ENCODE measurements at regions not wholly inside any gene's neighbourhood (a gene's known extent, or its start where the extent isn't known, plus 50 kb on each side); places are given as distances from the start of the nearest gene placed in this dataset.

GRCh38 chr10:123502983-123503382, 163.2 kb upstream of the GPR26 start:
- DNase-seq = no peak

- no peak for DNase-seq
Observed at GRCh38 chr10:123506455-123506854, 159.7 kb upstream of the GPR26 start.

GRCh38 chr10:123507298-123507697, 158.9 kb upstream of the GPR26 start:
- no peak for DNase-seq

- no peak for DNase-seq
Observed at GRCh38 chr10:123509338-123509737, 156.8 kb upstream of the GPR26 start.

- no peak for DNase-seq
Observed at GRCh38 chr10:123512901-123513775, 153.0 kb upstream of the GPR26 start.

- DNase-seq = no peak
Observed at GRCh38 chr10:123513870-123514269, 152.3 kb upstream of the GPR26 start.

GRCh38 chr10:123514996-123515395, 151.2 kb upstream of the GPR26 start:
- DNase-seq = no peak

- DNase-seq = no peak
Observed at GRCh38 chr10:123515661-123516060, 150.5 kb upstream of the GPR26 start.

GRCh38 chr10:123516291-123516690, 149.9 kb upstream of the GPR26 start:
- DNase-seq = no peak

GRCh38 chr10:123517426-123517825, 148.7 kb upstream of the GPR26 start:
- no peak for DNase-seq

- no peak for DNase-seq
Observed at GRCh38 chr10:123517901-123518300, 148.3 kb upstream of the GPR26 start.

- DNase-seq = no peak
Observed at GRCh38 chr10:123518765-123519164, 147.4 kb upstream of the GPR26 start.

GRCh38 chr10:123519861-123520260, 146.3 kb upstream of the GPR26 start:
- no peak for DNase-seq

- no peak for DNase-seq
Observed at GRCh38 chr10:123521076-123521475, 145.1 kb upstream of the GPR26 start.

- DNase-seq = no peak
Observed at GRCh38 chr10:123521556-123521955, 144.6 kb upstream of the GPR26 start.

- no peak for DNase-seq
Observed at GRCh38 chr10:123522702-123523312, 143.3 kb upstream of the GPR26 start.

- DNase-seq = no peak
Observed at GRCh38 chr10:123523833-123524232, 142.3 kb upstream of the GPR26 start.

GRCh38 chr10:123526356-123527064, 139.6 kb upstream of the GPR26 start:
- no peak for DNase-seq

- DNase-seq = no peak
Observed at GRCh38 chr10:123527151-123527550, 139.0 kb upstream of the GPR26 start.

GRCh38 chr10:123529146-123529760, 136.9 kb upstream of the GPR26 start:
- DNase-seq = no peak

- no peak for DNase-seq
Observed at GRCh38 chr10:123530166-123530870, 135.8 kb upstream of the GPR26 start.

GRCh38 chr10:123535386-123535785, 130.8 kb upstream of the GPR26 start:
- DNase-seq = no peak
